Myocyte (in vitro differentiated cells): ENCODE measurements at regions not wholly inside any gene's neighbourhood (a gene's known extent, or its start where the extent isn't known, plus 50 kb on each side); places are given as distances from the start of the nearest gene placed in this dataset.
A peak's percentile ranks its signal among the peaks of the same experiment; 100 is the strongest.

Source experiments
- DNase-seq: peaks from one replicate; pipeline ENCODE4 v3.0.0-alpha.2; 2012; ENCODE audit warnings: low read depth

- DNase-seq: no peak
These were observed 660.6 kb downstream of the RNF144A start for GRCh38 chr2:7577769-7578168.

GRCh38 chr2:7584017-7584416, 666.8 kb downstream of the RNF144A start:
- DNase-seq: no peak

GRCh38 chr2:7586898-7587297, 669.7 kb downstream of the RNF144A start:
- no peak for DNase-seq

GRCh38 chr2:7588295-7588694, 671.1 kb downstream of the RNF144A start:
- DNase-seq: no peak

GRCh38 chr2:7592618-7593140, 675.5 kb downstream of the RNF144A start:
- no peak for DNase-seq

GRCh38 chr2:7593360-7593759, 676.1 kb downstream of the RNF144A start:
- no peak for DNase-seq

- no peak for DNase-seq
These were observed 677.0 kb downstream of the RNF144A start for GRCh38 chr2:7594211-7594610.

GRCh38 chr2:7595206-7595605, 678.0 kb downstream of the RNF144A start:
- DNase-seq: no peak

- no peak for DNase-seq
These were observed 681.2 kb downstream of the RNF144A start for GRCh38 chr2:7598402-7598801.

- DNase-seq: no peak
These were observed 682.4 kb downstream of the RNF144A start for GRCh38 chr2:7599462-7600258.

- DNase-seq: no peak
These were observed 684.8 kb downstream of the RNF144A start for GRCh38 chr2:7601990-7602389.

GRCh38 chr2:7604456-7604855, 687.2 kb downstream of the RNF144A start:
- peak; percentile 16 for DNase-seq

GRCh38 chr2:7607441-7608173, 690.4 kb downstream of the RNF144A start:
- DNase-seq: no peak

- no peak for DNase-seq
These were observed 692.3 kb downstream of the RNF144A start for GRCh38 chr2:7609556-7609955.

- DNase-seq: no peak
These were observed 692.8 kb downstream of the RNF144A start for GRCh38 chr2:7609974-7610373.

GRCh38 chr2:7611750-7612149, 694.5 kb downstream of the RNF144A start:
- no peak for DNase-seq

- no peak for DNase-seq
These were observed 695.8 kb downstream of the RNF144A start for GRCh38 chr2:7612969-7613368.

- DNase-seq: no peak
These were observed 696.6 kb downstream of the RNF144A start for GRCh38 chr2:7613831-7614230.

- no peak for DNase-seq
These were observed 700.8 kb downstream of the RNF144A start for GRCh38 chr2:7618031-7618430.

- DNase-seq: no peak
These were observed 702.2 kb downstream of the RNF144A start for GRCh38 chr2:7619203-7619970.

- no peak for DNase-seq
These were observed 703.0 kb downstream of the RNF144A start for GRCh38 chr2:7620255-7620654.
